Erythroblast (primary cell): ENCODE measurements at regions not wholly inside any gene's neighbourhood (a gene's known extent, or its start where the extent isn't known, plus 50 kb on each side); places are given as distances from the start of the nearest gene placed in this dataset.

Experiments used
- GATA1 ChIP-seq: IDR thresholded peaks from 2 replicates; pipeline ENCODE4 v1.6.1; 2011; ENCODE audit warnings: low read depth, mild to moderate bottlenecking, control low read depth, low read length, moderate library complexity
- POLR2A ChIP-seq: IDR thresholded peaks from 2 replicates; pipeline ENCODE4 v1.6.1; 2011; ENCODE audit warnings: mild to moderate bottlenecking, low read length

DNA sequence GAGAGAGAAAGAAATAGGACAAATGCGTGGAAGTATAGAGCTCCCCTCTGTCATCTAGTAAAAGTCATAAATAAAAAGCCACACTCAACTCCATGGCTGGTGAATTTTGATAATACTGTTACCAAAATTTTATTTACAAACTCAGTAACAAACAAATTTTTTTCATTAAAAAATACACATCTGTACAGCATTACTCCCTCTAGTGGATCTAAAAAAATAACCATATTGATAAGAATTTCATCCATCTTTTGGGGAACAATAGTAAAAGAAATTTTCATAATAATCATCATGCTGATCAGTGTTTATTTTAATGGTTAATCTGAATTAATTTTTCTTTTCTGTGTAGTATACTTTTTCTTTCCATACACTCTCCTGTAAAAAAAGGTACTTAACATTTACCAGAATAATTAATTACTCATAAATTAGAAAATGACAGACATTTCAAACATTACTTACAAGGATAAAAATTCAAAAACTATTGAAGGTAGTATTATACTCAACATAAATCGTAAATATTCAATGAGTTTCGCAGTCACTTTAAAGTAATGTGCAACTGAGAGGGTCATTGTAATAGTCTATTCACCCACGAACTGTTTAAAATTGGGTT, 173.5 kb upstream of the LSM14A start:
- TF ChIP-seq POLR2A (no peak), GATA1 (no peak)
